GM19238 (cell line): ENCODE measurements at regions not wholly inside any gene's neighbourhood (a gene's known extent, or its start where the extent isn't known, plus 50 kb on each side); places are given as distances from the start of the nearest gene placed in this dataset.

Source experiments
- DNase-seq: peaks from one replicate; pipeline ENCODE4 v3.0.0; 2011; ENCODE audit warnings: low spot score; ENCODE audit not compliant: insufficient read length

DNA sequence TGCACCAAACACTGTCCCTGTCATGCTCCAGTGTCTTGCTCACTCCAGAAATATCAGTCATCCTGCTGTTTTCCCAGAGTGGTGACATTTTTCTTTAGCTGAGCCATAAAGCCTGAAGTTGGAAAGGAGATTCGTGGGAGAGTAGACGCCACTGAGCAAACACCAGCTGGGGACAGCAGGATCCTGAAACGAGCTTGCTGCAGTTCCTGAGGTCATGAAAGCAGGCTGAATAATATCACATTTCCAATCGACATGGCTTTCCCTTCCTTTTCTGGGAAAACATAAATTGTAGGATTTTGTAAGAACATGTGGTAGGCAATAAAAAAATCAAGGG lies 276.4 kb downstream of the CDCA7 start:
- DNase-seq, result no peak

DNA sequence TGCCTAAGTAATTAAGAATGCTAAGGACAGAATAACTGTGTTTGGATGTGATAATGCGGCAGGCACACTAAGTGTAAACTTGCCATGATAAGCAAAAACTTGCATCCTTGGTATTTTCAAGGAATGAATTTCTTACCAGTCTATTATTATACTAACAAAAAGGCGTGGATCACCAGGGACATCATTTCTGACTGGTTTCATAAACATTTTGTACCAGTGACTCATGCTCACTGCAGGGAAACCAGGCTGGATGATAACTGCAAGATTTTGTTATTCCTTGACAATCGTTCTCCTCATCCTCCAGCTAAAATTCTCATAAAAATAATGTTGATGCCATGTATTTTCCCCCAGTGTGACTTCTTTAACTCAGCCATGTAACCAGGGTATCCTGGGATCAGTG lies 289.5 kb downstream of the CDCA7 start:
- DNase-seq, result no peak

DNA sequence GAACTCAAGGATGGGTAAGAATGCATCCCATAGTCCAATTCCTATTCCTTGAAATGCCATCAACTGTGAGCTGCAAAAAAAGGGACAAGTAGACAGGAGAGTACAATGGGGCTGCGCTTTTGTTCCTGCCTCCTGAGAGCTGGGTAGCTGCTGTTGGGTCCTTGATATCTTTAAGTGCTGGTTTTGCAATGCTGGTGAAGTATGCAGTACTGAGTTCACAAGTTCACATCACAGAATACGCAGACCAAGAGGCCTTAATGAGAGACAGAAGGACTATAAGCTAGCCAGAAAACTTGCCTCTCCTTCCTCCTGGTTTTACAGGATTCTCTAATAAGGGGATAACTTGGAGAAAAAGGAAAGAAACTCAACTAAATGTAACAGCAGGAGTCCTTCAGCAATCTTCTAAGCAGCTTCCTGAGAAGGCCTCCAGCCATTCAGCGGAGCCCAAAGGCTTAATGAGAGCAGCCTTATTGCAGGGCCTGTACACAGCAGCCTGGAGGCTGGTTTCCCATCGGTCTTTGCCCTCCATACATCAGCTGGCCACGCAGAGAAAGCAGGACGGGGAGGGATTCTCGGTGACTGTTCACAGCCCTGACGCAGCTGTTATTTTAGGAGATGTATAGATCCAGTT lies 293.1 kb downstream of the CDCA7 start:
- DNase-seq, result no peak

DNA sequence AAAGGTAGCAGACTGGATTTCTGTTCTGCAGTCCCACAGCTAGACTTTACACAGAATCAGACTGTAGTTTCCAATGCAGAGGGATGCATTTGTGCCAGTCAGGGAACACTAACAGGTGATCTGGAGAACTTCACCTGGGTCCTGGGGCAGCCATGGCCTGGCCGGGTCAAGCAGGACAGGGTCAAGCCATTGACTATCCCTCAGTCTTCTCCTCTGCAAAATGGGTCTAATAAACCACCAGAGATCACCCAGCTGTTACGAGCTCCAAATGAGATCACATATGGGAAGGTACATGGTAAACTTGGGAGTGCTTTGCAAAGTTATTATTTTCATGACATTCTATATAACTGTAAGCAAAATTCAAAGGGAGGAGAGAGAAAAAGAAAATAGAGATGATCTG lies 294.1 kb downstream of the CDCA7 start:
- DNase-seq, result no peak

DNA sequence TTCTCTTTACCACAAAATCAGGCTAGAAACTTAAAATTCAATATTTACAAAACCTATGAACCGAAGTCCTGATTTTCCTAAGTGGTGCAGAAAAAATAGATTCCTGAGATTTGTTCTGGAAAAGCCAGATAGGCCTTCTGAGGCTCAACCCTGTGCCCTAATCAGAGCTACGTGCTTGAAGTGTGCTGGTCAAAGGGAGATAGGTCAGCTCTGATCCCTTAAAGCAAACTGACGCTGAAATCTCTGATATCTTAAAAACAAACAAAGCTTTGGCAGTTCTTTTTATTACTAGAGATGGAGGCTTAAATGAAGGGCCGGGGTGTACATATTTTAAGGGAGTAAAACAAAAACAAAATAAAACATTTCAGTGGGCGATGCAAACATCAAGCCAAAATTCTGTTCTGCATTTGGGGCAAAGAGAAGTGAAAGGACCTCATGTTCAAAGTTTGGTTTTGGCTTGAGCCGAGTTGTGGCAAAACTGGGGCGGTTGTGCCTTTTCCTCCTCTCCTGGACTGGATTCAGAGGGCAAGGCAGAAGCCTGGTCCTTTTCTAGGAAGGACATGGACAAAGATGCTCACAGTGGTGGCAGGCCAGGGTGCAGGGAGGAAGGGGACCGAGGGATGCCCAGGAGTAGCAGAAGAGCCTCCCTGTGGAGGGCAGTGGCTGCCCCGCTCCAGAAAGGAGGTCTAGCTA lies 295.0 kb downstream of the CDCA7 start:
- no peak for DNase-seq

DNA sequence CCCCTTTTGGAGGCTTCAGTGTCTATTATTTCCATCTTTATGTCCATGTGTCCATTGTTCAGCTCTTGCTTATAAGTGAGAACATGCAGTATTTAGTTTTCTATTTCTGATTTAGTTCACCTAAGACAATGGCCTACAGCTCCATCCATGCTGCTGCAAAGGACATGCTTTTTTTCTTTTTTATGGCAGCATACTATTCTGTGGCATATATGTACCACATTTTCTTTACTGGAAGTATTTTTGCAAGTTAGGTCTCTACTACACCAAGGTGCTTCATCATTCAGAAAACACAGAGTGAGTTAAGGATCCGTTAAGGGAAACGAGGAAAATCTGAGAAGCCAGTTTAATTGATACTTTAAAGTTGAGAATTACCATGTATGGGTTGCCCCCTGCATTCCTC lies 297.2 kb downstream of the CDCA7 start:
- DNase-seq, result no peak

DNA sequence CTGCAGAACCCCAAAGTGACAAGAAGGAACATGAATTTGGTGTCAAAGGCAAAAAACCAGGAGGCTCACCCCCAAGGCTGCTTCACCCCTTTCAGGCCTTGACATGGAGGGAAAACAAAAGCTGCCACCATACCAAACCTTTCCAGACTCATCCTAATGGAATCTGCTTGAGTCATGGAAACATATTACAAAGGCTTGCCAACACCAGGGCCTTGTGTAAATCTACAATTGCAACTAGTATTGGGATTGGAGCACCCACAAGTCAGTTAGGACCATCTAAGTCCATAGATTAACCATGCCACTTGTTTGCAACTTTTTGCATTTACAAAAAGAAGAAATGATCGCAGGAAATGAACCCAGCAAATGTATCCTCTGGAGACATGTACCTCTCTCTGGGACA lies 297.6 kb downstream of the CDCA7 start:
- DNase-seq, result no peak

DNA sequence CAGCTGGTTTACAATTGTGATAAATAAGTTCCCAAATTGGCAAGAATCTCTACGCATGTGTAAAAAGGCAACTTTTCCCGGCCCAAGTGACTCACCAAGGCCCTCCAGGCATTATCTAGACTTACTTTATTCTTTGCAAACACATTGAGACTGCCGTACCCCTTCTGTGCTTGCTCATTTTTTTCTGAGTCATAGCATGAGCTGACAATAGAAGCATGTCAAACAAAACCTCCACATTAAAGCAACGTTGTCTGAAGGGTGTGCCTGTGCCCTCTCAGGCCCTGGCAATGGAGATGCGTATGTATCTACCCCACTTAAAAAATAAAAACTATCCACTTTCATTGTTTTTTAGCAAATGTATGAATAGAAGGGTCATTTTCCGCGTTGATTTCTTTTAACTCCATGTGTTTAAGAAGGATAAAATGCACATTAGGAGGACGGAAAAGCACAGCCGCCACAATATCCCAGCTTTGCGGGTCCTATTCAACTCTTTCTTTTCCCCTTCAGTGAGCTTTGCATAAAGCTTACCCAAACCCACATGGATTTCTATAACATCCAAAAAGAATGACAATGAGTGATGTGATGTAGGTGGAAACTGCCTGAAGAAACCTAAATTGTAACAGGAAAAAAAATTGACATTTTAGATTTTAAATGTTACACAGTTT lies 298.2 kb downstream of the CDCA7 start:
- no peak for DNase-seq

DNA sequence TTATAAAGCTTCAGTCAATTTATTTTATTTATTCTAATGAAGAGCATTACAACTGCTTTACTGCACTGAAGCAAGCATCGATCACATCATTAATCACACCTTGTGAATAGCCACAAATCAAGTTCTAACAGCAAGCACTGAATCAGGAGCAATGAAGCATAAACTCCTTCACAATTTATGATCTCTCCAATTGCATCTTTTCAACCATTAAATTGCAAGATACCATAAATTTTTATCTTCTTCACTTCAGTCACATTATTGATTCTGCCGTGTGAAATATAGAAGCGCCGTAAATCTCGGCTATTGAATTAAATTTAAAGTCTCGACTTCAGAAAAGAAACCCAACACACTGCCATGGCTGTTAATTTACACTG lies 298.7 kb downstream of the CDCA7 start:
- DNase-seq, result no peak

DNA sequence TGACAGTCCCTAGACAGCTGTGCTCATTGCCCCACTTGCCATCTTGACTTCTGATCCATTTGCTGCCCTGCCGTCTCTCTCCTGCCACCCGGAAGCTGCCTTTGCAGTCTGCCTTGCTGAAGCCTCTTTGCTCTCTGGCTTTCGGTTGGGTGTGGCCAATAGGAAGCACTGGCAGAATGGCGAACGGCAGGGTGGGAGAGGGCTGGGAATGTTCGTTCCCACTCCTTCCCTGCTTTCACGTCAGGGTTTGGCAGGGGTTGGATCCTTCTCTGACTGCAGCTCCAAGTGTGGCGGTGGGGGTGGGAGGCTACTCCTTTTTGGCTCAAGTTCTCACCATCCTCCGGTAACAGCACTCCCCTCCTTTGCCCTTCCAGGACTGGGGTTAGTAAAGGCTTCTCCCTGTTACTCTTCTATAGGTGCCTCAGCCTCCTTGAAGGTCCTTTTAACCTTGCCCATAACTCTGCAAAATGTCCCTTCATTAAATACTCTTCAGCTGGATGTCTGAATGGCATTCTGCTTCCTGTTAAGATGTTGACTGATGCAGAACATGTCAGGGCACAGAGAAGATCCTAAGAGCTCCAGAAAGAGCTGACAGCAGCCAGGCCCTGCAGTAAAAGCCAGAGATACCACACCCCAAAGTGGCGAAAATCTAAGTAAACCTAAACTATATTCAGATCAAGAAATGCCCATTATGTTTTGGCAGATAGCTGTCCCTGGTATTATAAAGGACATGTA lies 299.7 kb downstream of the CDCA7 start:
- no peak for DNase-seq

DNA sequence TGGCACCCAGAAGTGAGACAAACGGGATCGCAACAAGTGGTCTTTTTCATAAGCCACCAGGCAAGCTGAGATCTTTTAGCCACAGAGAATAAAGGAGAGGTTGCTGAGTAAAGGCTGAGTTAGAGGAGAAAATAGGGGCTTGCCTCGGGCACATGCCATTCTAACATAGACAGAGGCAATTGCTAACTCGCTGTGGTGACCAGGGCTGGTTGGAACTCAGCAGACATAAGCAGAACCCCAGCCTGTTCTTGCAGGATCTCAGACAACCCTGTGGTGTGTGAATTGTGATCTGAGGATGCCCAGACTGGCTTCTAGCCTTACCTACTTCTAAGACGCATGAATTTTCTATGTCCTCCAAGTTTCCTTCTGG lies 300.2 kb downstream of the CDCA7 start:
- no peak for DNase-seq

DNA sequence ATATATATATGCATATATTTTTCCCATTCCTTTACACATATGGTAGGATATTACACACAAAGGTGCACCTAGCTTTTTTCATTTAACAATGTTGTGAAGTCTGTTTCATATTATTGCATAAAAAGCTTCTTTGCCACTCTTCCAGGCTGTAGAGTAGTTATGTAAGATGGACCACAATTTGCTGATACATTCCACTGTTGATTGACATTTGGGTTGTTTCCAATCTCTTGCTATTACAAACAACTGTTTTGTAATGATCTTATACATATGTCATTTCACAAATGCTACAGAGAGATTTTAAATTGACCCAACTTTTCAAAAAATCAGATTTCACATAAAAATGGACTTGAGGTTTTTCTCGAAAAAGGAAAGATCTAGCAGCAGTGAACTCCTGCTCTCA lies 301.4 kb downstream of the CDCA7 start:
- no peak for DNase-seq

DNA sequence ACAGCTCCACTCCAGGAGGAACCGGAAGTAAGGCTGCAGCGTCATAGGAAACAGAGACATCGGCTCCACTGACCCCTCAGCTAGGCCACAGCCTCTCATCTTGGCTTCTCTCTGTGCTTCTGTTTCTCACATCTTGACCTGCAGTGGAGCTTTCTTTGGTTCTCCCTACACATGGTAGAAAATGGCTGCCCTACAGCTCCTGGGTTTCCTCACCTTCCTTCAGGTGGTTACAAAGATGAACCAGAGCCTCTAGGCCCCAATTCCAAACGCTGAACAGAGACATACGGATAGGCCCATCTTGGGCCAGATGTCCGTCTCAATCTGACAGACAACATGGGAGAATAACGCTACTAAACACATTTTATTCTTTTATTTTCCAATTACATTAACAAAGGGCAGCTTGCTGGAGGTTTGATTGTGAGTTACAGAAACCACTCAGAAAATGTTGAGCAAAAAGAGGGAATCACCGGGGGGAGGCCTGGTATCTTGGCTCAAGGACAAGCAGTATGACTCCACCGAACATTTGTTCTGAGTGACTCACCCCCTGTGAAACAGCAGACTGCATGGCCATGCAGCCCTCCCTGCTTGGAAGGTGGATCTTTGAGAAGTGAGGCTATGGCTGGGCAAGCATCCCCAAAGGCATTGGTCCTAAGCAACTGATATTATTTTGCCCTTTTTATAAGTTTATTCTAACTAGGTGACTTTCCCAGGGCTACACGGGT lies 303.5 kb downstream of the CDCA7 start:
- no peak for DNase-seq

DNA sequence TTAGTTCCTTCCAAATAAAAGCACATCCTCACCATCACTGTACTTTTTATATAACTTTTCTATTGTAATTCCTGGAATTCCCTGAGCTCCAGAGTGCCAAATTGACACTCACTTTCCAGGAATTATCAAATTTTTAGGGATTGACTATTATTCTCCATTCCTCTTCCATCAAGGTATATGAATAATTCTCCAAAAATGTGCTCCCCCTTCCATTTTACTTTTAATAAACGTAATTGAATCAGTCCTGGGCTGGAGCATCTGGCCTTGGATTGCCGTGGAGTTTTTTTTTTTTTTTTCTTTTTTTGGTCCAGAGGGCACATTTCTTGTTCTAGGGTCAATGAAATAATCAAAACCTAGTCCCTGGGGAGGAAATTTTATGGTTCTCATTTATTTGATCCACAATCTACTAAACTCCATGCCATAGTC lies 304.3 kb downstream of the CDCA7 start:
- DNase-seq, result no peak

DNA sequence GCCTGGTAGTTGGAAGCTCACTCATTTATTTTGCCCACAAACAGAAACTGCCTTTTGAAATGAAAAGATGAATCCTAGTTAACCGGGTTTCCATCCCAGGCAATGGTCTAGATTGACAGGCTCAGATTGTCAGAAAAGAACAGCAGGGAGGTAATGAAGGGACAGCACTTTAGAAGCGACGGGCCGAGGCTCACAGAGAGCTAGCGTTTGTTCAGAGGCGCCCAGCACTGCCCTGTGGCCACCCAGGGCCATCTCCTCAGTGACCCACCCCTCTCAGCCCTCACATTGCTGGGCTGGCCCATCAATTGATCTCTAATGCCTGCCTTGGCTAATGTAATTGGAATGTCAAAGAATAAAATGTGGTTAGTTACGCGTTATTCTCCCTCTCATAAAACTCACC lies 304.8 kb downstream of the CDCA7 start:
- no peak for DNase-seq

DNA sequence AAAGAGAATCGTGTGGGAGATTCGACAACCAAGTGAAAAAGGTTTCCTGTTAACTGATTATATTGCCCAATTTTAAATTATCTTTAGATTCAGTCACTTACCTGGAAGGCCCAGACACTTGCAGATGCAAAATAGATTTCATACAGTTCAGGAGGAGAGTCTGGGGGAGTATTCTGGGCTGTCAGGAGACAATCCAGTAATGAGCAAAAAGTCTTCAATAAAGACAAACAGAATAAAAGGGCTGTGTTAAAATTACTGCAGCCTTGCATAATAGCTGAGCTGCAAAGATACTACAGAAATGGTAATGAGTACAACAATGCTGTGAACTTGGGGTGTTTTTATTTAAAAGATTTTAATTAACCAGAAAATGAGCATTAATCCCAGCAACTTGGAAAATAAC lies 303.6 kb downstream of the SP3 start:
- no peak for DNase-seq

DNA sequence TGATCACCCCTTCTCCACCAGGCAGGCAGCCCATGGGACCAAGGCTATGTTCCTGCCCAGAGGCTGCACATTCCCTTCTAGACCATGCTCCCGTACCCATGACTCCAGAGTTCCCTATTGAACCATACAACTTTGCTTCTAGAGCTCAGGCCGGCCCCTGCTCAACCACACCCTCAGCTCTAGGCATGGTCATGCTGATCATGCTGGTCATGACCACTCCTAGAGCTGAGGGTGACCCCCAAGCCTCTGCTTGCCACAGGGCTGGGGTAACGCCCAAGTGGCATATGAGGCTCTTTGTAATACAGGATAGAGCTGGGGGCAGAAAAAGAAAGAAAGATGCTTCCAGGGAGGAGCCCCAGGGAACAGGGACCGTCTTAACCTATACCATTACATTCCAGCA lies 301.8 kb downstream of the SP3 start:
- no peak for DNase-seq

DNA sequence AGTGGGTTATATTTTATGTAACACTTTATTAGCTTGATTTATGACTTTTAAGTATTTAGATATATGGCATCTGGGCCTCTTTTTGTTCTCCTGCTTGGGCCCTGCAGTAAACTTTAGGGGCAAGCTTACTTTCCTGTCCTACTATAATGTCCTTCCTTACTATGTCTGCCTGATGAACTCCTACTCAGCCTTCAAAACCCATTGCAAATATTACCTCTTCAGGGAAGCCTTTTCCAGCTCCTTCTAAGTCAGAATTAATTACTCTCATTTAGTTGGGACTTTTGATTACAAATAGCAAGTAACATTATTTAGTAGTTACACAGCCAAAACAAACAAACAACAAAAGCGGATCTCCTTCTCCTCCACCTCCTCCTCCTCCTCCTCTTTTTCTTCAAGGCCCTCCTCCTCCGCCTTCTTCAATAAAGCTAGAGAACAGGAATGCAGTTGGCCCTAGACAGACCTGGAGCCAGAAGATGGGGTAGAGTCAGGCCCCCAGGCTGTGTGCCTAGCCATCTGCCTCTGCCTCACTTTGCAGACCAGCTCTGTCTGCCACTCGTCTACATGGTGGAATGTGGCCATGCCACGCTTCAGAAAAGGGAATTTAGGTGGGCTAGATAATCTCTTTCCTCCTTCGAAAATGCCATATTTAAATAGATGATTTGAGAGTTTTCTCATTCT lies 301.2 kb downstream of the SP3 start:
- no peak for DNase-seq

DNA sequence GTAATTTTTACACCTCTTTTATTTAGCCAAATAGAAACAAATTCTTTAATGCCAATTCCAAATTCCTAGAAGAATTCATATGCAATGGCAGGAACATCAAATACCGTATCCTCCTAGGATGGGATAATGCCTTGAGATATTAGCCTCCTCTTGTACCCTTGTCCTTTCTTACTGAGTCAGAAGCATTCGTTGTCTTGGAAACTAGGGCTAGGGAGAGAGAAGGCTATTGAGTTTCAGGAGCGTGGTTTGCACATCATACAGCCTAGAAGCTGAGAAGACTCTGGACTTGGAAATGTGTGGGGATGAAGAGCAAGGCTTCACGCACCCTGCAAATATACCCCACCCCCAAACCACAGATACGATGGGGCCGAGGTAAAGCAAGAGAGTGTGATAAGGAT lies 300.7 kb downstream of the SP3 start:
- DNase-seq, result no peak

DNA sequence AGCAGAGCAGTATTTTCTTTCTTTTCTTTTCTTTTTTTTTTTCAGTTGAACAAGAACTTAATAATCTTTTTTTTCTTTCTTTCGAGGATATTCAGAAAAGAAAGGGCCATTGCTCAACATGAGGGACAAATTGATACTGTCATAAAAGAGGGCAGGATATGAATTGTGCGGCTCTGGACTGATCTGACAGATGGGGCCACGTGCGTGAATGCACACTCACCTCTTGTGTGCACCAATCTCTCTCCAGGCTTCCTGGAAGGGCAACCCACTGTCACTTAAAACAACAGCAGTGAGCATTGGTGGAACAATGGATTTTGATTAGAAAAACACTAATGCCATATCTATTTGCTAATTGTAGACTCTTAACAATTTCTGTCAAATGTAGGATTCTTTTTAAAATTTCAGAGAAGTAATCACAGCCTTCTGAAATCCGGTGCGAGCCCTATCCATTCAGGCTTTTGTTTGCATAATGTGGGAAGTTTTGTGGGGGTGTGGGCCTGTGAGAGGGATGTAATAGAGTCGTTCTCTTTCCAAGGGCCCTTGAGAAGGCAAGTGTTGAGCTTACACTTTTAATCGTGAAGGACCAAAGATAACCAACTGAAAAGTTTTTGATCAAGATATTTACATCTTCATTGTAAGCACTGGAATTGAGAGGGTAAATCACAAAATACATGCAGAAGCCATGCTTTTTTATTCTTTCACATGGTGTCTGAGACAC lies 298.8 kb downstream of the SP3 start:
- no peak for DNase-seq

DNA sequence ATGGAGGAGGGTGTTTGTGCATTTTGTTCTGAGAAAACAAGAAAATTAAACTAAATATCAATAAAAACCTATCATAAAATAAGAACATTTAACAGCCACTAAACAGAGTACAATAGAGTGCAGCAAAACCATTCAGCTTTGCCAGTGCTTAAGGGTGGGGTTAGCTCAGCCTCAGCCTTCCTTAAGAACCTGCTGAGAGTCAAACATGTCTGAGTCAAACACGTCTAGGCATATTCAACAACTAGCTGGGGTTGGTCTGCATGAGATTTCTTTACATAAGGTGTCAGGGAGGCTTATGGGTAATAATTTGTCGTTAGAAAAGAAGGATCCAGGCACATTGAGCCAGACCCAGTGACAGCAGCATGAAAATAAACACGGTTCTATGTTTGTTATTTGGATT lies 298.2 kb downstream of the SP3 start:
- DNase-seq, result no peak
